Right lobe of liver (tissue), 6 donors: ENCODE measurements at regions not wholly inside any gene's neighbourhood (a gene's known extent, or its start where the extent isn't known, plus 50 kb on each side); places are given as distances from the start of the nearest gene placed in this dataset.

Experiments used
- ATAC-seq, 4 donors: fragments of 200-7000 bp; cut with Tn5 transposase; one replicate each; pipeline ENCODE4 v1.9.1; 2020; ENCODE audit warnings: mild to moderate bottlenecking in 4 of 4, moderate library complexity in 4 of 4
- DNase-seq, 3 donors: peaks; one replicate each; pipeline ENCODE4 v3.0.0-alpha.2; 2020
- H3K27ac ChIP-seq, 3 donors: fragments of 200-600 bp; one replicate each; pipeline ENCODE4 v1.8.0; 2022
- H3K27me3 ChIP-seq, 2 donors: fragments of 200-600 bp; one replicate each; pipeline ENCODE4 v1.8.0; 2022
- H3K36me3 ChIP-seq, 4 donors: fragments of 200-600 bp; sonication (generic) in 1 of 4; one replicate each; pipeline versions ENCODE4 v1.5.1 to v1.8.0; 2017 to 2022; ENCODE audit warnings: control low read depth in 1 of 4
- H3K4me1 ChIP-seq, 4 donors: fragments of 200-600 bp; sonication (generic) in 1 of 4; one replicate each; pipeline versions ENCODE4 v1.5.1 to v1.8.0; 2017 to 2022; ENCODE audit warnings: control low read depth in 1 of 4
- H3K4me3 ChIP-seq, 3 donors: fragments of 200-600 bp; one replicate each; pipeline ENCODE4 v1.8.0; 2022
- H3K9me3 ChIP-seq, 4 donors: fragments of 200-600 bp; sonication (generic) in 1 of 4; one replicate each; pipeline versions ENCODE4 v1.5.1 to v1.8.0; 2017 to 2022; ENCODE audit warnings: control low read depth in 1 of 4
- POLR2A ChIP-seq: fragments of 450-650 bp; IDR thresholded peaks from one replicate; pipeline ENCODE4 v1.6.1; 2017; ENCODE audit warnings: antibody characterized with exemption, mild to moderate bottlenecking
- WGBS: methylation state at CpG from one replicate; pipeline ENCODE4 v1.1.6; 2018; ENCODE audit warnings: low coverage, low lambda C conversion rate; ENCODE audit not compliant: insufficient coverage; ENCODE audit errors: missing lambda C conversion rate; 5-methylcytosine and 5-hydroxymethylcytosine counted together
- intact Hi-C, 2 donors: fragments of 100-400 bp; cut with DNase I; formaldehyde crosslinking; loops; one replicate each; pipeline versions ENCODE4 v1.11.2 to v1.14.1; 2022
- TF ChIP-seq, protein P1 (sequence below), 4 donors: fragments of 200-600 bp in 3 of 4; fragments of 450-650 bp in 1 of 4; IDR thresholded peaks; one replicate each; pipeline versions ENCODE4 v1.5.1 to v1.8.0; 2016 to 2022; ENCODE audit warnings: antibody characterized with exemption in 4 of 4, mild to moderate bottlenecking in 2 of 4
- donor health status: DM: no; HTN: yes; CAD: no.
- donor health status: DM: no; HTN: no; CAD: no.
- donor health status: DM: no; HTN: no; CAD: no.
- donor health status: DM: no; HTN: yes; CAD: no.
- donor health status: DM: no; HTN: yes; CAD: no.

DNA sequence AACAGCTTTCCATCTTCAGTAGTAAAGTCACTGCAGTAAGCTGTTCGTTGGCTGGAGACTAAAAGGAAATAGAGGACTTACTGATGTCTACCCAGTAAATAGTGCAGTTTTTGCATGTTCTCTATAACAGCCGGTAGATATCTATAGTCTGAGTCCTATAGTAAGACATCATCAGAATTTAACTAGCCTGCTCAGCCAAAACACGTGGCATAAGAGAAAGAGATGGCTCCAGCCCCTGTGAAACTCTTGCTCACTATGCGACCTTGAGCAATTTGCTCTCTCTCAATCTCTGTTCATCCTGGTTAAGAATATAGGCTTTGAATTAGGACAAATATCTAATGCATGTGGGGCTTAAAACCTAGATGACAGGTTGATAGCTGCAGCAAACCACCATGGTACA, 201.6 kb upstream of the PAPPA start:
- DNase-seq (no peak), ATAC-seq (peak in 1 of 4 donors; percentile 19)
- H3K36me3 ChIP-seq = no peaks in the 10 kb centered on the region
- peaks cover 0 to 4% (median 0%) of the 10 kb centered on the region in 4 donors for H3K4me1 ChIP-seq
- H3K9me3 ChIP-seq = no peaks in the 10 kb centered on the region
- no peaks in the 10 kb centered on the region for H3K27me3 ChIP-seq
- 58% methylated on average over 4 of the region's 4 CpGs for WGBS
- intact Hi-C loops = no loop called here
- H3K4me3 ChIP-seq = no peak overlapping the region
- no peak for TF ChIP-seq POLR2A
- TF ChIP-seq, protein P1, sequence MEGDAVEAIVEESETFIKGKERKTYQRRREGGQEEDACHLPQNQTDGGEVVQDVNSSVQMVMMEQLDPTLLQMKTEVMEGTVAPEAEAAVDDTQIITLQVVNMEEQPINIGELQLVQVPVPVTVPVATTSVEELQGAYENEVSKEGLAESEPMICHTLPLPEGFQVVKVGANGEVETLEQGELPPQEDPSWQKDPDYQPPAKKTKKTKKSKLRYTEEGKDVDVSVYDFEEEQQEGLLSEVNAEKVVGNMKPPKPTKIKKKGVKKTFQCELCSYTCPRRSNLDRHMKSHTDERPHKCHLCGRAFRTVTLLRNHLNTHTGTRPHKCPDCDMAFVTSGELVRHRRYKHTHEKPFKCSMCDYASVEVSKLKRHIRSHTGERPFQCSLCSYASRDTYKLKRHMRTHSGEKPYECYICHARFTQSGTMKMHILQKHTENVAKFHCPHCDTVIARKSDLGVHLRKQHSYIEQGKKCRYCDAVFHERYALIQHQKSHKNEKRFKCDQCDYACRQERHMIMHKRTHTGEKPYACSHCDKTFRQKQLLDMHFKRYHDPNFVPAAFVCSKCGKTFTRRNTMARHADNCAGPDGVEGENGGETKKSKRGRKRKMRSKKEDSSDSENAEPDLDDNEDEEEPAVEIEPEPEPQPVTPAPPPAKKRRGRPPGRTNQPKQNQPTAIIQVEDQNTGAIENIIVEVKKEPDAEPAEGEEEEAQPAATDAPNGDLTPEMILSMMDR (IDR thresholded peaks at IDR 0.05) = no peak
- H3K27ac ChIP-seq = no peak overlapping the region

DNA sequence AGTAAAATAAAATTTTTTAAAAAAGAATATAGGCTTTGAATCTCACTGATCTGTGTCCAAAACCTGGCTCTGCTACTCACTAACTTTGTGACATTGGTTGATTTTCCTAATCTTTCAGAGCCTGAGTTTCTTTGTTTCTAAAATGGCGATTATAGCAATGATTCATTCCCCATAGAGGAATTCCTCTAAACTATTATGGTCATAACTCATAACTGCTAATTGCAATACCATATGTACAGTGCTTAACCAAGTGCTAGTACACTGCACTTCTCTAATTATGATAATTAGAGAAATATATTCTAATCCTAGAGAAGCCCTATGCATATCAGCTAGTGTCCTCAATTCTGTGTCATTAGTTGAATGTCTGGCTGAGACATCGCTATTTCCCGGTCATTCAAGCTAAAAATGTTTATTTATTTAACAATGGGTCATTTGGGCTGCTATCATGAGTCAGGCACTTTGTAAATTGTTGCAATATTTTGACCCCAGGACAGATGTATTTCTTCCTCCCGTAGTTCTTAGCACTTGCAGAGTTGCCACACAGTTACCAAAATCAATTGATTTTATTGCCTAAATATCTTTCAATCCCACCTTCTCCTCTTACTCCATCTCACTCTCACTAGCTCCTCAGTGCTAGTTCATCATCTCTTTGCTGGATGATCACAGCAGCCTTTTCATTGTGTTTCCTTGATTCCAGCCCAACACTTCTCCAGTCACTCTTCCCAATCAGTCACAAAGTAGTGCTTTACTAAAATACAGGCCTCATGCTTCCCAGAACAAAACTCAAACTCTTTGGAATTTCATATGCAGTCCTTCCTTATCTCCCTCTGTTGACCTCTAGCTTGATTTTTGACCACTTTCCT, 200.9 kb upstream of the PAPPA start:
- intact Hi-C loops = no loop called here
- Histone ChIP-seq H3K4me3 (no peak overlapping the region), H3K36me3 (no peaks in the 10 kb centered on the region), H3K27ac (no peak overlapping the region), H3K4me1 (peaks cover 0 to 4% (median 0%) of the 10 kb centered on the region in 4 donors), H3K9me3 (no peaks in the 10 kb centered on the region), H3K27me3 (no peaks in the 10 kb centered on the region)
- DNase-seq (no peak), ATAC-seq (peak in 3 of 4 donors; percentile 46 to 85 (median 65))
- 35% methylated on average over 4 of the region's 4 CpGs for WGBS
- TF ChIP-seq, protein P1 (IDR thresholded peaks at IDR 0.05) = no peak

DNA sequence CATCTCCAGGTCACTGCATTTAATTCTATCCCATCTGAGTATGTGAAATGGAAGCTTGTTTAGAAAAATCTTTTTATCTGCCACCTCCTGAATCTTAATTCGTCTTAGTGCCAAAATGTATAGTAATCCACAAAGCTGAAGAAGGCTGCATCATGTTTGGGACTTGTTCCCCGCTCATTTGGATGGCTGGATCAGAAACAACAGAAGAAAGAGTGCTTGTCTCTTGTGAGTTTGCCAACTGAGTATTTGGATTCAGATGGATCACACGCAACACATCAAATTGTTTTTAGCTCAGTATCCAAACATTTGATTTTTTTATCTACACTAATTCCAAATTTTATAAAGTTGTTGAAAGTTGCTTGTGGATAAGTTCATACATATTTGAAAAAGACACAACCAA, 197.2 kb upstream of the PAPPA start:
- Histone ChIP-seq H3K4me3 (no peak overlapping the region), H3K27me3 (no peaks in the 10 kb centered on the region), H3K9me3 (no peaks in the 10 kb centered on the region), H3K4me1 (peaks cover 0 to 4% (median 0%) of the 10 kb centered on the region in 4 donors), H3K27ac (no peak overlapping the region), H3K36me3 (no peaks in the 10 kb centered on the region)
- DNase-seq (no peak), ATAC-seq (no peak)
- 63% methylated on average over 3 of the region's 3 CpGs for WGBS
- intact Hi-C loops = no loop called here
- no peak for TF ChIP-seq POLR2A
- TF ChIP-seq, protein P1 (IDR thresholded peaks at IDR 0.05) = no peak

DNA sequence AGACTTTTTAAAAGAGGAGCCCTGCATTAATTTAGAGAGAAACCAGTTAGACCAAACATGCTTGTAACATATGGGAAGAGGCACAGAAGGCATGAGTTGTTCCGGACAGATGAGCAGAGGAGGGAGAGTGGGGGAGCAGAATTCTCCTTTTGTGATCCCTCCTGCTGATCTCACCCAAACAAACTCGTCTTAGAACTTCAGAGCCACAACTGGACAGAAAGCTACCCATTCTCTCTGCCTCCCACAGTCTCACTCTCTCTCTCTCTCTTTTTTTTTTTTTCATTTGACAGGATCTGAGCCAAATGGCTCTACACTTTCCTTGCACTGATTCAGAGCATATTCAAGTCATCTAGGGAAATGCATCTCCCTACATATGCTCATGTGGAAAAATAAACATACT, 196.0 kb upstream of the PAPPA start:
- Histone ChIP-seq H3K36me3 (no peaks in the 10 kb centered on the region), H3K4me3 (no peak overlapping the region), H3K27ac (no peak overlapping the region), H3K27me3 (no peaks in the 10 kb centered on the region), H3K4me1 (peaks cover 0 to 4% (median 0%) of the 10 kb centered on the region in 4 donors), H3K9me3 (no peaks in the 10 kb centered on the region)
- DNase-seq = no peak
- WGBS = 43% methylated on average over 2 of the region's 2 CpGs
- no peak for ATAC-seq
- intact Hi-C loops = no loop called here
- TF ChIP-seq POLR2A = no peak
- TF ChIP-seq, protein P1 (IDR thresholded peaks at IDR 0.05) = no peak
